ENCODE measurements at regions not wholly inside any gene's neighbourhood (a gene's known extent, or its start where the extent isn't known, plus 50 kb on each side); places are given as distances from the start of the nearest gene placed in this dataset.

GRCh38 chr2:129758784-129759471 is 220.5 kb upstream of the RAB6C start:
- no peaks in the 10 kb centered on the region for H3K9me2 ChIP-seq
- no peaks in the 10 kb centered on the region for H3K27me3 ChIP-seq (ENCODE audit: insufficient read depth)
- no peak overlapping the region for H3K27ac ChIP-seq (ENCODE audit: low read depth in 2 of 2, low read length in 1 of 2)
- no peak overlapping the region for H3K4me3 ChIP-seq (ENCODE audit: low read depth in 2 of 2, low read length in 1 of 2)
- no peak overlapping the region for H2AFZ ChIP-seq (ENCODE audit: low read depth)
- H3K4me2 ChIP-seq, result no peak overlapping the region
- 75% methylated on average over 9 of the region's 14 CpGs for WGBS (ENCODE audit: low lambda C conversion rate)
- H3K4me1 ChIP-seq (ENCODE audit: control insufficient read depth in 1 of 2, insufficient read depth in 2 of 2, low read depth in 1 of 2, low read length in 1 of 2), result peaks cover 0 to 12% of the 10 kb centered on the region in 2 experiments; a peak in 1 of 4 replicates
- no peaks in the 10 kb centered on the region for H3F3A ChIP-seq (replicated peaks; ENCODE audit: insufficient read depth)
- ChIA-PET POLR2A (no interaction called here), CTCF (interaction anchor here (2.5 kb wide), 1 partner anchor 10 kb away, joined by 10 read pairs; no protein-coding TSS in a partner anchor)
- no peak overlapping the region for H3K9ac ChIP-seq
- no peaks in the 10 kb centered on the region for H3K79me2 ChIP-seq (ENCODE audit: insufficient read depth)
- H4K20me1 ChIP-seq (ENCODE audit: insufficient read depth), result no peaks in the 10 kb centered on the region
- no peaks in the 10 kb centered on the region for H3K36me3 ChIP-seq (replicated peaks in 1 of 2; ENCODE audit: control insufficient read depth in 1 of 2, insufficient read depth in 2 of 2, low read length in 1 of 2)
- H3K9me3 ChIP-seq, result no peaks in the 10 kb centered on the region
- TF ChIP-seq MXI1 (IDR thresholded peaks at IDR 0.05; ENCODE audit: low read depth, low read length), result no peak
- TF ChIP-seq EZH2phosphoT487 (IDR thresholded peaks at IDR 0.05; ENCODE audit: borderline replicate concordance, low read depth), result no peak
- TF ChIP-seq CHD2 (IDR thresholded peaks at IDR 0.05; ENCODE audit: low read length, partially characterized antibody), result no peak
- TF ChIP-seq TAF1 (IDR thresholded peaks at IDR 0.05; ENCODE audit: borderline replicate concordance, low read depth, low read length), result no peak
- no peak for TF ChIP-seq RFX5 (IDR thresholded peaks at IDR 0.05; ENCODE audit: low read length)
- TF ChIP-seq FOXM1 (IDR thresholded peaks at IDR 0.05; ENCODE audit: low read depth), result no peak
- TF ChIP-seq EP300 (IDR thresholded peaks at IDR 0.05; ENCODE audit: borderline replicate concordance in 1 of 2, low read depth in 1 of 2, low read length in 1 of 2), result no peak
- no peak for TF ChIP-seq CTCF (IDR thresholded peaks at IDR 0.05)
- TF ChIP-seq TEAD4 (IDR thresholded peaks at IDR 0.05; ENCODE audit: borderline replicate concordance, insufficient read depth), result no peak
- TF ChIP-seq FOSL2 (IDR thresholded peaks at IDR 0.05; ENCODE audit: borderline replicate concordance, low read depth), result no peak
- no peak for TF ChIP-seq RCOR1 (IDR thresholded peaks at IDR 0.05; ENCODE audit: low read length)
- no peak for TF ChIP-seq ELF1 (IDR thresholded peaks at IDR 0.05)
- TF ChIP-seq RXRA (IDR thresholded peaks at IDR 0.05; ENCODE audit: borderline replicate concordance, low read depth), result no peak
- TF ChIP-seq MAX (IDR thresholded peaks at IDR 0.05; ENCODE audit: low read depth), result no peak
- no peak for TF ChIP-seq PBX3 (IDR thresholded peaks at IDR 0.05)
- no peak for DNase-seq

Data from SK-N-SH (cell line).